ENCODE measurements at regions not wholly inside any gene's neighbourhood (a gene's known extent, or its start where the extent isn't known, plus 50 kb on each side); places are given as distances from the start of the nearest gene placed in this dataset.

GRCh38 chr11:39149214-39149613 is 2310.2 kb downstream of the LRRC4C start:
- no peak for TF ChIP-seq POLR2AphosphoS5 (IDR thresholded peaks at IDR 0.05)
- TF ChIP-seq CTCF (IDR thresholded peaks at IDR 0.05 in 8 of 11, conservative IDR thresholded peaks at IDR 0.05 in 3 of 11), result no peak

Data from spleen (tissue), 7 donors.